ENCODE measurements at regions not wholly inside any gene's neighbourhood (a gene's known extent, or its start where the extent isn't known, plus 50 kb on each side); places are given as distances from the start of the nearest gene placed in this dataset.

DNA sequence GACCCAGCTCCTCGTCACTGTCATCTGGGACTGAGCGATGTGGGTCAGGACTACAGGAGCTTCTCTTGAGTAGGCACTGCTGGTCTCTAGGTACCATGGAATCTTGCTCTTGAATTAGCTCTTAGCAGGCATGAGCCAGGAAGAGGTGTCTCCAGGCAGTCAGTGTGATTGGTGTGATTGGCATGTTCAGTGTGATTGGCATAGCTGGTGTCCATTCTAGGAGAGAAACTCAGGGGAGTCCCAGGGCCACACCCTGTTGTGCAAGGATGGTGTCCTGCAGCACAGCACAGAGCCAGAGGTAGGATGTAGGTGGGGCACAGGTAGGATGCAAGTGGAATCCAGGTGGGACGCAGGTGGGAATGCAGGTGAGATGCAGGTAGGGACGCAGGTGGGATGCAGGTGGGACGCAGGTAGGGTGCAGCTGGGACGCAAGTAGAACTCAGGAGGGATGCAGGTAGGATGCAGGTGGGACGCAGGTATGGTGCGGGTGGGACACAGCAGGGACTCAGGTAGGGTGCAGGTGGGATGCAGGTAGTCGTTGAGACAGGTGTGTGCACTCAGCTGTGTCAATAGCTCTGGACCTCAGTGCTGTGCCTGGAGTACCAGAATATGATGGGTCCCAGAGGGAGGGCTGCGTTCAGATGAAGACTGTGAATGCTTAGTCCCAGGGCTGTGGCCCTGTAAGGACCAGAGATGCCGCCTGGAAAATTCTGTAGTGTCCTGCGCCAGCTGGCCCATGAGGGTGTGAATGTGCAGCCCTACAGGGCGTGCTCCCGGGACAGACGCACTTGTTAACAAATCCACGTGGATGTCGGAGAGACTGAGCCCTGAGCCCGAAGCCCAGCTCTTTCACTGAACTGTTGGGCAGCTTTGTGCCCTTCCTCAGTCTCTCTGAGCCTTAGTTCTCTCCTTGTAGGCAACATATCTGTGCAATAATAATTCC is 248.2 kb upstream of the PITRM1 start:
- FAIRE-seq (no peak), DNase-seq (ENCODE audit: insufficient read length, low spot score) (no peak)

DNA sequence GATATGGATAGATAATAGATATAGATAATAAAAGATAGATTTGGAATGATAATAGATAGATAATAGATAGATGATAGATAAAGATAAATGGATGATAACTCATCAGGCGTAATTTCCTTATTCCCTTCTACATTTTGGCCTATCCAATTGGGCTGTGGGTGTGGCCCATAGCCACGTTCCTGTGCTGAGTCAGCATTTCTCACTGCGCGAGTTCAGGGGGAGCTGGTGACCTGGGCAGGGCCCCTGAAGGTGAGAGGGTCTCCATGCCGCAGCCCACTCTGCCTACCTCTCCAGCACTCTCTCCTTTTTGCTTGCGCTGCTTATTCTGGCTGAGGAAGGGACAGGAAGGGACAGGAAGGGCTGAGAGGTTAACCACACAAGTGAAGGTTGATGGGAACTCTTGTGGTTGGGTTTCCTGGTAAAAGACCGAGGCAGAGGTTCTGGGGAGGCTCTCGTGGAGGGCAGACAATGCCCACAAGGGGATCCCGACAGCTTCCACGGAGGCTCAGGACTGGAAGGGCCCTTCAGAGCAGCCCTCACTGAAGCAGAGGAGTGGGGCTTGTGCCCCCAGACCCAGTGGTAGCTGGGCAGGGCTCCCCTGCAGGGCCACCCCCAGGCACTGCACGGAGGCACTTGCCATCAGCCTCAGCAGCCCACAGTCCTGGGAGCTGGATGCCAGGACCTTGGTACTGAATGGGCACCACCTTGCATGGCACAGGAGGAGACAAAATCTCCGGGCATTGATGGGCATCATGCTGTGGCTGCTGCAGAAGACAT is 247.3 kb upstream of the PITRM1 start:
- FAIRE-seq (no peak), DNase-seq (ENCODE audit: insufficient read length, low spot score) (no peak)

DNA sequence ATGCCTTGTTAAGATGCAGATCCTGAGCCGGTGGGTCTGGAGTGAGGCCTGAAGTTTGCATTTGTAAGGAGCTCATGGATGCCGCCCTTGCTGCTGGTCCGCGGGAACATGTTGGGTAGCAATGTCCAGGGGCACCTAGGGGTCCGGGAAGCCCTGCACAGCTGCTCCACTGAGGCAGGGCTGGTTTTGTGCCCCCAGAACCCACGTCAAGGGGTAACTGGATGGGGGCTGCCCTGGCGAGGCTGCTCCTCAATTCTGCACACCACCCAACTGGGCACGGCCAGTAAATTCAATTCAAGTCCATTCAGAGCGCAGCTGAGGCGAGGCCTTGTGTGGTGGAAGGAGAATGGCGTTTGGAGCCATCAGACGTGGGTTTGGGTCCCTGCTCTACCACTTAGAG is 246.3 kb upstream of the PITRM1 start:
- FAIRE-seq, result no peak
- DNase-seq (ENCODE audit: insufficient read length, low spot score), result no peak

- no peak for FAIRE-seq
- no peak for DNase-seq (ENCODE audit: insufficient read length, low spot score)
Measured at GRCh38 chr10:3418041-3418754, 245.6 kb upstream of the PITRM1 start.

DNA sequence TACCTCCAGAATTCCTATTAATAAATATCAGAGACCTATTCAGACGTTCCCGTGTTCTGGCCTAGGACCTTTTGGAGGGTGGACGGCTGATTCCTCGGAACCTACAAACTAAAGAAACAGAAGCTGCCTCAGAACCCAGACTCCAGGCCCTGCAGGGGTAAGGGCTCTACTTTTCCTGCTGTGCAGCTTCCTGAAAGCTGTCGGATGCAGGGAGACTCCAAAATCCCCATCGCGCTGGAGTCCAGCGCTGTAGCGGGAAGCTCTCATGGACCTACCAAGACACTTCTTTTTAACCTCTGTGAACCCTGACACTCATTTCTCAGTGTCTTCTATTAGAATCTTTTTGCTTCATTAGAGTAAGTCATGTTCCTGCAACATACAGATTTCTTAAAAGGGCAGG is 244.5 kb upstream of the PITRM1 start:
- DNase-seq (ENCODE audit: insufficient read length, low spot score), result no peak
- no peak for FAIRE-seq

DNA sequence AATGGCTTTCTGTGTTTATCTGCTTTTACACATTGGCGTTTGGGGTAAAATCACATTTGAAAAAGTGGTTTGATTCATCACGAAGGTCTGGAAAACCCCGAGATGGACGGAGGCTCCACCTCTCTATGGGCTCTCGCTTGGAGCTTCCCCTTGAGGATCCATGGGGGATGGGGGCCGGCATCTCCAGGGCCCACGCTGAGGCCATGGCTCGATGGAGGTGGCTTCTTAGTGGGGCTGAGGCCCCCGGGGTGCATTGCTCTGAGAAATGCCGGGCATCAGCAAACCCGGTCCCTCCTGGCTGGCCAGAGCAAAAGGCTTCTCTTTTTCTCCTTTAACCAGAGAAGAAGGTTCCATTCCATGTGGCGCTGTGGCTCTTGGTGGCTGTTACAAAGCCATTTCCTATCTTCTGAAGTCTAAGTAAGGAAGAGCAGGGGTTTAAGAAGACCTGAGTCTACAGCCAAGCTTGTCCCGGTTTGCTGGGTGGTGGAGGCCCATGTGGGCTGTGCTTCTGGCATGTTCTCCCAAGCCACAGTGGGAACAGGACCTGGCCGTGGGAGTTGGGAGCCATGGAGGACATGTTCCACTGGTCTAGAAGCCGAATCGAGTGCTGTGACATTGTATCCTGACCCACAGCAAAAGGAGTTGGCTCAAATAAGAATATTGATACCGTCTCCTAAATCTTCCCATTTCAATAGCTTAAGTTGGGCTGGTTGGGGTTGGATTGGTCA is 243.5 kb upstream of the PITRM1 start:
- no peak for FAIRE-seq
- no peak for DNase-seq (ENCODE audit: insufficient read length, low spot score)

GRCh38 chr10:3415038-3415736 is 242.6 kb upstream of the PITRM1 start:
- FAIRE-seq (no peak), DNase-seq (ENCODE audit: insufficient read length, low spot score) (no peak)

DNA sequence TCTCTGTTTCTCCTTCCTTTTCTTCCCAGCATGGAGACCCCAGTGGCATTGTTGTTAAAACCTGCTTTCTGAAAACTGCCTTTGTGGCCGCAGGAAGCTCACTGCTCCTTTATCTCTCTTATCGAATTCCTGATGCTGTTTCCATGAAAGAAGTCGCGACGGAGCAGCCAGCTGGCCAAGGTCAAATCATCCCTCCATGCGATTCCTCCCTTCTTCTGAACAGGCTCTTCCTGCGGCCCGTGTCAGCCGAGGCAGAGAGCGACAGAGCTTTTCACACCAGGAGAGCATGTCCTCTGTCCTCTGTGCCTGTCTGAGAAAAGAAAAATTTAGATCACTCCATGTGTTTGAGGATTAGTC is 242.1 kb upstream of the PITRM1 start:
- FAIRE-seq (no peak), DNase-seq (ENCODE audit: insufficient read length, low spot score) (no peak)

DNA sequence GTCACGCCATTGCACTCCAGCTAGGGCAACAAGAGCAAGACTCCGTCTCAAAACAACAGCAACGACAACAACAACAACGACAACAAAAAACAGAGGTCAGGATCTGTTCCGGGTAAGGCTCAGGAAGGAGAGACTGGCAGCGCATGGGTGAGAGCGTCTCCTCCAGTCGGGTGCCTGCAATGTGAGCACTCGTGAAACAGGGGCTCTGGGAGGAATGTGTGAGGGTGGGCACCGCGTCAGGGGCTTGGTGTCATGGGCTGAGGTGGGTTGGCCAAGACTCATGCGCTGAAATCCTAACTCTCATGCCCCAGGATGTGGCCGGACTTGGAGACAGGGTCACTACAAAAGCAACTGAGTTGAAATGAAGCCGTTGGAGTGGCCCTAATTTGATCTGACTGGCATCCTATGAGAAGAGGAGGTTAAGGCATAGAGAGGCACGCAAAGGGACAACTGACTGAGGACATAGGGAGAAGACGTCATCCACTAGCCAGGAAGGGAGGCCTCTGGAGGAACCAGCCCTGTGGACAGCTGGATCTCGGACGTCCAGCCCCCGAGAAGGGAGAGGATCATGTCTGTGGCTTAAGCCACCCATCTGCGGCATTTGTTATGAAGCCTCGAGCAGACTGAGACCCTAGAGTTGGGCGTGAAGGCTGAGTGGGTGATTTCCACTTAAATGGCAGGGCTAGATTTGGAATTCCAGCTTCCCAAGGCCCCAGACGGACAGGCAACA is 241.5 kb upstream of the PITRM1 start:
- no peak for FAIRE-seq
- DNase-seq (ENCODE audit: insufficient read length, low spot score), result no peak

DNA sequence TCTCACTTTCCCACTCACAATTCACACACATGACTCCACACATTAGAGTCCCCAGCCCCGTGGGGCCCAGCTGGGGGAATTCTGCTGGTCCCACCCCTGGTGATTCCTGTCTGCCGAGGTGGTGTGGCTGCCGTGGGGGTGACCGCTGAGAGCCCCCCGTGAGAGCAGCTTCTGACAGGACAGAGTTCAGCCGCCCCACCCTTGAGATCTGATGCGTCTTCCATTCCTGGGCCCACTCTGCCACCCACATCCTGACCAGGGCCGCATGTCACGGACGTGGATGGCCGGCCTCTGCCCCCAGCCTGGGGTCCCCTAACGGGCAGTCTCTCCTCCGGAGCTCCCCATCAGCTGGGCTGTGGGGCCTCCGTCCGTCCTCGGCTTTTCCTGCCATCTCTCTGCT is 240.1 kb upstream of the PITRM1 start:
- no peak for FAIRE-seq
- no peak for DNase-seq (ENCODE audit: insufficient read length, low spot score)

DNA sequence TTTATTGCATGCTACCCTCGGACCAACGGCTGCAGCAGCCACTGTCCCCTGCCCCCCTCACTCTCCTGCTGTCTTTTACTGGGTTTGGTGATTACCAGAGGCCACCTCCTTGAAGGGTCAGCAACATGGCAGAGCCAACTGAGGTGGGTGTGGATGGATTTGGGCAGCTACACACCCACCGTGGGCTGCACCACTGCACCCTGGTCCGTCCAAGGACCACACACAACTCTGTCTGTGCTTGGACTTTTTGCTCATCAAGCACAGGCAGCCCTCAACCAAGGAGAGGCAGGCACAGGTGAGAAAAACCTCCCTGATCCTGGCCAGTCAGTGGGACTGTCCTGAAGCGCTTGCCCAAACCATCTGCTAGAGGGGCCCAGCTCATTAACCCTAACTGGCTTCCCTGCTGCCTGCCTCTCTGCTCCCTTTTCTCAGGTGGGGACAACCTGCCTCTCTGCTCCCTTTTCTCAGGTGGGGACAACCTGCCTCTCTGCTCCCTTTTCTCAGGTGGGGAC is 239.5 kb upstream of the PITRM1 start:
- FAIRE-seq, result no peak
- DNase-seq (ENCODE audit: insufficient read length, low spot score), result no peak

- FAIRE-seq (peak; percentile 37), DNase-seq (ENCODE audit: insufficient read length, low spot score) (no peak)
Measured at GRCh38 chr10:3411044-3411443, 238.5 kb upstream of the PITRM1 start.

DNA sequence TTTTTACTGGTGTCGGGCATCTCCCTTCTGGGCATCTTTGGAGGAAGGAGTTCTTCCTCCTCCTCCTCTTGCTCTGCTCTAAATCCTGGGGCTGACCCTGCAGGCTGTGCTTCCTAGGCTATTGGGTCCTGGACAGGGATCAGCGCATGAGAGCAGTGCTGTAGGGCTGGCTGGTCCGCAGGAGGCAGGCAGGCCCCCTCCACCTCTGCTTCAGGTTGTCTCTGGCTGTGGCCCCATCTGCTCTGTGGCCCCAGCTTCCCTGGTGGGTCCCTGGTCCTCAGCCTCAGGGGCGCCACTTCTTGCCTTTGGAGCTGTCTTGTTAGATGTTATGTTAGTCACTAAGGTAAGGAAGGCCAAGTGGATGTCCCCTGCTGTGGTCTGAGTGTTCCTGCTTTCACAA is 237.3 kb upstream of the PITRM1 start:
- FAIRE-seq (no peak), DNase-seq (ENCODE audit: insufficient read length, low spot score) (no peak)

GRCh38 chr10:3408603-3409365 is 236.2 kb upstream of the PITRM1 start:
- FAIRE-seq, result peak; percentile 45
- no peak for DNase-seq (ENCODE audit: insufficient read length, low spot score)

DNA sequence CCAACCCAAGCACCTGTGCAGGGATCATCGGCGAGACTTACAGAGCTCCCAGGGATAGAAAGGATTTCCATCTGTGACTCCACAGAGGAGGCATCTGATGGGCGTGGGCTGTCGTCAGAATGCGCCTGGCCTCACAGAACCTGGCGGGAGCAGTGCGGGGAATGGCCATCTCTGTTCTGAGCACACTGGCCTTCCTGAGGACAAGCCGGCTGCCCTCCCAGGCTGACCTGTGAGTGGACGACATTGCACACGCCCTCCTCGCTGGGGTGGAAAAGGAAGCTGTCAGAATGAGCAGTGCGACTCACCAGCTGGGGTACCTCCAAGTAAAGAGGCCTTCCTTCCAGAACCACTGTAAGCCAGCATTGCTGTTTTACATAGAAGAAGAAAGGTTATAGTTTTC is 234.6 kb upstream of the PITRM1 start:
- no peak for FAIRE-seq
- no peak for DNase-seq (ENCODE audit: insufficient read length, low spot score)

GRCh38 chr10:3406556-3406955 is 234.0 kb upstream of the PITRM1 start:
- no peak for DNase-seq (ENCODE audit: insufficient read length, low spot score)
- no peak for FAIRE-seq

DNA sequence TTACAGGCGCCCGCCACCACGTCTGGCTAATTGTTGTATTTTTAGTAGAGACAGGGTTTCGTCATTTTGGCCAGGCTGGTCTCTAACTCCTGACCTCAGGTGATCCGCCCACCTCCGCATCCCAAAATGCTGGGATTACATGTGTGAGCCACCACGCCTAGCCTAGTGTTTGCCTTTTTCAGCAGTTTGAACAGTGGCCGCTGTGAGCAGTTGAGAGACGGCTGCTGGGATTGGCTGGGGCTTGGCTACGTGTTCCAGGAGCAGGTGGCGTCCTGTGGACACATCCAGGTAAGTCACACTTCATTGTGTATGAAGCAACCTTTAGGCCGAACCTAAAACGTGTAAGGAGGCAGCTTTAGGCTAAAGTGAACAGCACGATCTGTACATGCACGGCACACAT is 231.8 kb upstream of the PITRM1 start:
- no peak for FAIRE-seq
- no peak for DNase-seq (ENCODE audit: insufficient read length, low spot score)

DNA sequence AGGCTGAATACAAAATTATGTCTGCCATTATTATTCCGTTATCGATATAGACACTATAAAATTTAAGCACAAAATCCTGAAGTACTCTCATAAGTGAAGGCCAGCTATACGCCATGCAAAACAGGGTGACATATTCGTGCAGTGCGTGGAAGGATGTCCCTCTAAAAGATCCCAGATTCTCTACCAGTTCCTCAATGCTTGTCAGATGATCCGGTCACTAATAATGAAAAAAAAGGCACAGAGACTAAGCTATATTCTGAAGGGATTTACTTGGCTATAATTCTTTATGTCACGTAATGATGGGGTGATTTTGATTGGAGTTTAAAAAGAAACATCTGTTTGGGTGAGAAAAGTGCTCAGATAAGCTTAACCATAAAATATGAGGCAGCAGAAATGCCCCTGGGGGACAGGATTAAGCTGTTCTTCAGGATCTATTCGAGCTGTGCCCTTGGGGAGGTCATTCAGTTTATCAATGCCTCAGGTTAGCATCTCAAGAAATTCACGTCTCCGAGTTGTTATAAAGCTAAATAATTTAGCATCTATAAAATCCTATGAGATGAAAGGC is 229.7 kb upstream of the PITRM1 start:
- DNase-seq (ENCODE audit: insufficient read length, low spot score) (no peak), FAIRE-seq (no peak)

All from GM19239 (cell line).